RWPE1 (cell line): ENCODE measurements at regions not wholly inside any gene's neighbourhood (a gene's known extent, or its start where the extent isn't known, plus 50 kb on each side); places are given as distances from the start of the nearest gene placed in this dataset.
A peak's percentile ranks its signal among the peaks of the same experiment; 100 is the strongest.

Source experiments
- CTCF ChIA-PET: fragments of 350-600 bp; sonication (Branson Sonifier 250); formaldehyde crosslinking; extraction: SDS; loops from one replicate; lab custom pipeline; 2021; lab: Yijun Ruan, JAX
- POLR2A ChIA-PET: fragments of 400-600 bp; formaldehyde crosslinking; extraction: SDS; loops from one replicate; lab custom pipeline; 2020; ENCODE audit warnings: antibody characterized with exemption; ENCODE audit not compliant: low non-redundant PET; lab: Yijun Ruan, JAX
- DNase-seq: peaks from one replicate; pipeline ENCODE4 v3.0.0; 2012; ENCODE audit warnings: low spot score
- H3K27ac ChIP-seq: fragments of 450-650 bp; 2 replicates; pipeline ENCODE4 v1.5.1; 2017
- TF ChIP-seq, protein P1 (sequence below): fragments of 450-650 bp; conservative IDR thresholded peaks from 2 replicates; pipeline ENCODE4 v1.5.1; 2017; ENCODE audit warnings: low read depth, mild to moderate bottlenecking

DNA sequence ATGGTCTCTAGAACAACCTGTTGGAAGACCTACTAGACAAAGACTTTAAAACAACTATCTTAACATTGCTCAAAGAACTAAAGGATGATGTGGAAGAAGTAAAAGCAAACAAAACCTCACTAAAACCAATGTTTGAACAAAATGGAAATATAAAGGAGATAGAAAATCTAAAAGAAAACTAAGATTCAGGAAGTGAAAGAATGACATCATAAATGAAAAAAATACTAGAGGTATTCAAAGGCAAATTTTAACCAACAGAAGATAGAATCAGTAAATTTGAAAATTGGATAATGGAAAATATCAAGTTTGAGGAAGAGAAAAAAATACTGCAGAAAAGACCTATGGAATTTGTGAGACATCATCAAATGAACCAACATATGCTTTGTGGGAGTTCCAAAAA, 914.1 kb upstream of the GJE1 start:
- ChIA-PET CTCF (no interaction called here), POLR2A (no interaction called here)
- no peak overlapping the region for H3K27ac ChIP-seq
- no peak for DNase-seq
- TF ChIP-seq, protein P1, sequence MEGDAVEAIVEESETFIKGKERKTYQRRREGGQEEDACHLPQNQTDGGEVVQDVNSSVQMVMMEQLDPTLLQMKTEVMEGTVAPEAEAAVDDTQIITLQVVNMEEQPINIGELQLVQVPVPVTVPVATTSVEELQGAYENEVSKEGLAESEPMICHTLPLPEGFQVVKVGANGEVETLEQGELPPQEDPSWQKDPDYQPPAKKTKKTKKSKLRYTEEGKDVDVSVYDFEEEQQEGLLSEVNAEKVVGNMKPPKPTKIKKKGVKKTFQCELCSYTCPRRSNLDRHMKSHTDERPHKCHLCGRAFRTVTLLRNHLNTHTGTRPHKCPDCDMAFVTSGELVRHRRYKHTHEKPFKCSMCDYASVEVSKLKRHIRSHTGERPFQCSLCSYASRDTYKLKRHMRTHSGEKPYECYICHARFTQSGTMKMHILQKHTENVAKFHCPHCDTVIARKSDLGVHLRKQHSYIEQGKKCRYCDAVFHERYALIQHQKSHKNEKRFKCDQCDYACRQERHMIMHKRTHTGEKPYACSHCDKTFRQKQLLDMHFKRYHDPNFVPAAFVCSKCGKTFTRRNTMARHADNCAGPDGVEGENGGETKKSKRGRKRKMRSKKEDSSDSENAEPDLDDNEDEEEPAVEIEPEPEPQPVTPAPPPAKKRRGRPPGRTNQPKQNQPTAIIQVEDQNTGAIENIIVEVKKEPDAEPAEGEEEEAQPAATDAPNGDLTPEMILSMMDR: no peak

DNA sequence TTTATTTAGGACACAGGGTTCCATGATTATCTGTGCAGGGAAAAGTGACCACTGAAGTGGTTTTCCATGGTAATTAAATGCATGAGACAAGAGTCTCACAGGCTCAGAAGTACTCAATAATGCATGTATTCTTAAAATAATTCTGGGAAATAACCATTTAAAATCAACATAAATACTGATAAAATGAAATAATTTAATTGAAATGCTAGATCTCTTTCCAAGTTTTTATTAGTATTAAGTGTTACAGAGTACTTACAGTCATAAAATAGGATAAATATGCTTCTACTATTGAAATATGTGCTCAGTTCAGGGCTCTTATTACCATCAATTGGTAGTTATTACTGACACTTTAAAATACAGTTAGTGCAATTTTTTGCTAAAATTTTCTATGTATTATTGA, 916.0 kb upstream of the GJE1 start:
- no peak overlapping the region for H3K27ac ChIP-seq
- ChIA-PET CTCF (no interaction called here), POLR2A (no interaction called here)
- DNase-seq: no peak
- TF ChIP-seq, protein P1: no peak

DNA sequence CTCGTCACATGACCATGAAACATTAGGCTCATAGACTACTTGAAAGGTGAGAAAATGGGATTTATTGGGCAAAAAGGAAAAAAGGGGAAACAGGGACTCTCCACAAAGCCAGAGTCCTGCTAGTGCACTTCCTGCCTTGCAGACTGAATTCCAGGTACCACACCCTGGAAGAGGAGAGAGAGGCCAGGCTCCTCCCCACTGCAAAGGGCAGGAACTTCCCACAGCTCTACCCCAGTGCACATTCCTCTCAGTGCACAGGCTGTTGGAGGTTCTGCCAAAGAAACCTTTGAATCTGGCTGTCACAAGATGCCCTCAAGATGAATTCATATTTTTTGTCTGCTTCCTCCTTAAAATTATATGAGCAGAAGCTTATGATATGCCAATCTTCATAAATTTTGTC, 920.4 kb upstream of the GJE1 start:
- POLR2A ChIA-PET: no interaction called here
- DNase-seq: peak; percentile 4
- H3K27ac ChIP-seq: no peak overlapping the region
- TF ChIP-seq, protein P1: no peak
- CTCF ChIA-PET: interaction anchor here (0.6 kb wide), 2 partner anchors 106 to 350 kb away, joined by 3 to 6 read pairs; no protein-coding TSS in a partner anchor

DNA sequence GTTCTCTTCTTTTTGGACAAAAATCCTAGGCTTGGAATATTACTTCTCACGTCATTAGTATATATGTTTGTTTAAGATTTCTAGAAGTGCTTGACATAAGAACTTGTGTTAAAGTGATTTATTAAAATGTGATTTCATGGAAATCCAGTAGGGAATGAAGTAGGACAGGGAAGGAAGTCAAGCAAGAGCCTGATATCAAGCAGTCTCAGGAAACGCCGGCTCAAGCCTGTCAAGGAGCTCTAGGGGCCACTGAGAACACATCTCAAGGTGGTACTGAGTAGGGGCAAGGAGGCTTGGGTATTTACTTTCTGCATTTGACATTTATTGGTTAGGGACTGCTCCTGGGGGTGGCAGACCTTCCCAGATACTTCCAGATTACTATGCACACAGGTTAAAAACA, 920.9 kb upstream of the GJE1 start:
- no peak overlapping the region for H3K27ac ChIP-seq
- CTCF ChIA-PET: interaction anchor here (0.6 kb wide), 1 partner anchor 351 kb away, joined by 6 read pairs; no protein-coding TSS in a partner anchor
- POLR2A ChIA-PET: no interaction called here
- DNase-seq: no peak
- TF ChIP-seq, protein P1: no peak

DNA sequence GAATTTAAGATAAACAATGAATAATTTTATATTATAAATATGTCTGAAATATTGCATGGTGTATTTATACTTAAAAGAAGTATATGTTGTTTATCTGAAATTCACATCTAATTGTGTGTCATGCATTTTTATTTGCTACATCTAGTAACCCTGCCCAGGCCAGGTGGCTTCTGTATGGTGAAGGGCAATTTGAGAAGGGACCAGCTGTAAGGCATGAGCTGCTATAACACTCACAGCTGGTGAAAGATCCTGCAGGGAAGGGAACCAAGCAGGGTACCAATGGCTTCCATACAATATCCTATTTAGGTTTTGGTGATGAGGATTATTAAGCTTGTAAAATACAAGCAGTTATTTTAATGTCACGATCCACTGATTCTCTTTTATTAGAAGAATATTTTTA, 921.8 kb upstream of the GJE1 start:
- ChIA-PET POLR2A (no interaction called here), CTCF (no interaction called here)
- TF ChIP-seq, protein P1: no peak
- H3K27ac ChIP-seq: no peak overlapping the region
- no peak for DNase-seq

DNA sequence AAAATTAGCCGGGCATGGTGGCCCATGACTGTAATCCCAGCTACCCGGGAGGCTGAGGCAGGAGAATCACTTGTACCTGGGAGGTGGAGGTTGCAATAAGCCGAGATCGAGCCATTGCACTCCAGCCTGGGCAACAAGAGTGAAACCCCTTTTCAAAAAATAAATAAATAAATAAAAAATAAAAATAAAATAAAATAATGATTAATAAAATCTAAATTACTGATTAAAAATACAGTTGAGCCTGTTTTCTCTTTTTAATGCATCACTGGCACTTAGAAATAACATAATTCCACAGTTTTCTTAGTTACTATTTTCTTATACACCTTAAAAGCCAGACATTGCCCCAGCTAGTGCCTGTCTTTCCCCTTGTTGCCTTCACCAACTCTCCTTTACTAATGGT, 922.8 kb upstream of the GJE1 start:
- CTCF ChIA-PET: no interaction called here
- TF ChIP-seq, protein P1: no peak
- H3K27ac ChIP-seq: no peak overlapping the region
- POLR2A ChIA-PET: no interaction called here
- no peak for DNase-seq

DNA sequence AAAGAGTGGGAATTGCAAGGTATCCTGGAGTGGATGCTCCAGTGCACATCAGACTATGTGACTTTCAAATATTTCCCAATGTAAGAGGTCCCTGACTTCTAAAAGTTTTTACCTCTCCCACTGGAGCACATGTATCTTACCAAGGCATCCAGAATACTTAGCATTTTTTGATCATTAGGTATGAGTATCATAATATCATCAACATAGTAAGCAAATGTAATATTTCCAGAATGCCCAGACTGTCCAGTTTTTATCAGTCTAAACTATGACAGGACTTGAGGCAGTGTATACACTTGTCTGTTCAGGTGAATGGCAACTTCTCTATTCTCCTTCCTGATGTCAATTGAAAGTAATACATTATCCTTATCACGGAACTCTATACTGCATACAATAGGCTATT, 924.6 kb upstream of the GJE1 start:
- POLR2A ChIA-PET: no interaction called here
- no peak for DNase-seq
- no peak overlapping the region for H3K27ac ChIP-seq
- CTCF ChIA-PET: no interaction called here
- TF ChIP-seq, protein P1: no peak
